KMS-11 (cell line): ENCODE measurements at regions not wholly inside any gene's neighbourhood (a gene's known extent, or its start where the extent isn't known, plus 50 kb on each side); places are given as distances from the start of the nearest gene placed in this dataset.

Experiments
- H2AFZ ChIP-seq: fragments of 200-600 bp; sonication (generic); 2 replicates; pipeline ENCODE4 v1.6.1; 2016; ENCODE audit warnings: antibody characterized with exemption, mixed run types, low read depth
- H3K27ac ChIP-seq: fragments of 200-600 bp; sonication (generic); 2 replicates; pipeline ENCODE4 v1.6.1; 2016; ENCODE audit warnings: mild to moderate bottlenecking, mixed run types
- H3K27me3 ChIP-seq: fragments of 200-600 bp; sonication (generic); 2 replicates; pipeline ENCODE4 v1.6.1; 2017; ENCODE audit warnings: mild to moderate bottlenecking, low read depth, mixed run types, moderate library complexity; ENCODE audit not compliant: insufficient read depth
- H3K36me3 ChIP-seq: fragments of 200-600 bp; sonication (generic); 2 replicates; pipeline ENCODE4 v1.6.1; 2017; ENCODE audit warnings: mild to moderate bottlenecking, mixed run types; ENCODE audit not compliant: insufficient read depth
- H3K4me1 ChIP-seq: fragments of 200-600 bp; sonication (generic); 2 replicates; pipeline ENCODE4 v1.6.1; 2016; ENCODE audit warnings: mild to moderate bottlenecking, low read depth, mixed run types; ENCODE audit not compliant: poor library complexity, severe bottlenecking
- H3K4me2 ChIP-seq: fragments of 200-600 bp; sonication (generic); 2 replicates; pipeline ENCODE4 v1.7.0; 2016; ENCODE audit warnings: mild to moderate bottlenecking, mixed run types
- H3K4me3 ChIP-seq: fragments of 200-600 bp; sonication (generic); IDR thresholded peaks from 2 replicates; pipeline ENCODE4 v1.6.1; 2017; ENCODE audit warnings: low read depth, low read length, mixed read lengths; ENCODE audit not compliant: insufficient read depth
- H3K79me2 ChIP-seq: fragments of 200-600 bp; sonication (generic); 2 replicates; pipeline ENCODE4 v1.6.1; 2016; ENCODE audit warnings: low read depth, mixed run types; ENCODE audit not compliant: insufficient read depth
- H3K9ac ChIP-seq: fragments of 200-600 bp; sonication (generic); 2 replicates; pipeline ENCODE4 v1.6.1; 2016; ENCODE audit warnings: mild to moderate bottlenecking, mixed run types
- H4K20me1 ChIP-seq: fragments of 200-600 bp; sonication (generic); 2 replicates; pipeline ENCODE4 v1.6.1; 2016; ENCODE audit warnings: mild to moderate bottlenecking, mixed run types; ENCODE audit not compliant: insufficient read depth
- CTCF ChIP-seq: fragments of 200-600 bp; sonication (generic); conservative IDR thresholded peaks from 2 replicates; pipeline ENCODE4 v1.6.1; 2017; ENCODE audit warnings: low read depth, mild to moderate bottlenecking, antibody characterized with exemption, low read length, moderate library complexity, mixed read lengths

GRCh38 chr10:78433766-78434535 is 400.3 kb downstream of the RPS24 start:
- H4K20me1 ChIP-seq = no peaks in the 10 kb centered on the region
- H3K36me3 ChIP-seq = no peaks in the 10 kb centered on the region
- TF ChIP-seq CTCF = no peak
- H3K27me3 ChIP-seq = no peaks in the 10 kb centered on the region
- no peaks in the 10 kb centered on the region for H3K79me2 ChIP-seq
- no peak overlapping the region for H3K4me3 ChIP-seq
- H3K27ac ChIP-seq = no peak overlapping the region
- H3K4me2 ChIP-seq = no peak overlapping the region
- no peak overlapping the region for H3K9ac ChIP-seq
- no peaks in the 10 kb centered on the region for H3K4me1 ChIP-seq
- no peak overlapping the region for H2AFZ ChIP-seq

- Histone ChIP-seq H3K27ac (no peak overlapping the region), H3K79me2 (no peaks in the 10 kb centered on the region), H3K4me2 (no peak overlapping the region), H3K36me3 (no peaks in the 10 kb centered on the region), H4K20me1 (no peaks in the 10 kb centered on the region), H3K9ac (no peak overlapping the region), H3K4me1 (no peaks in the 10 kb centered on the region), H3K4me3 (no peak overlapping the region), H2AFZ (no peak overlapping the region), H3K27me3 (no peaks in the 10 kb centered on the region)
- TF ChIP-seq CTCF = no peak
Observed at GRCh38 chr10:78434886-78435285, 401.2 kb downstream of the RPS24 start.

- no peak overlapping the region for H3K9ac ChIP-seq
- H3K36me3 ChIP-seq = no peaks in the 10 kb centered on the region
- no peaks in the 10 kb centered on the region for H4K20me1 ChIP-seq
- H3K4me3 ChIP-seq = no peak overlapping the region
- no peak for TF ChIP-seq CTCF
- H3K4me2 ChIP-seq = no peak overlapping the region
- no peak overlapping the region for H2AFZ ChIP-seq
- no peak overlapping the region for H3K27ac ChIP-seq
- no peaks in the 10 kb centered on the region for H3K79me2 ChIP-seq
- no peaks in the 10 kb centered on the region for H3K4me1 ChIP-seq
- H3K27me3 ChIP-seq = no peaks in the 10 kb centered on the region
Observed at GRCh38 chr10:78435484-78436221, 402.0 kb downstream of the RPS24 start.

- Histone ChIP-seq H3K4me3 (no peak overlapping the region), H3K9ac (no peak overlapping the region), H3K27ac (no peak overlapping the region), H4K20me1 (no peaks in the 10 kb centered on the region), H3K79me2 (no peaks in the 10 kb centered on the region), H3K36me3 (no peaks in the 10 kb centered on the region), H2AFZ (no peak overlapping the region), H3K4me2 (no peak overlapping the region), H3K27me3 (no peaks in the 10 kb centered on the region), H3K4me1 (no peaks in the 10 kb centered on the region)
- no peak for TF ChIP-seq CTCF
Observed at GRCh38 chr10:78436222-78436573, 402.5 kb downstream of the RPS24 start.
